HCT116 (cell line): ENCODE measurements at regions not wholly inside any gene's neighbourhood (a gene's known extent, or its start where the extent isn't known, plus 50 kb on each side); places are given as distances from the start of the nearest gene placed in this dataset.

Experiments used
- CTCF ChIP-seq, 3 experiments: fragments of 200-600 bp in 1 of 3; sonication (generic) in 1 of 3; IDR thresholded peaks in 2 of 3; conservative IDR thresholded peaks in 1 of 3; 2 replicates each; pipeline ENCODE4 v1.5.1; 2012 to 2017; ENCODE audit warnings: low read depth in 2 of 3, low read length in 2 of 3, antibody characterized with exemption in 1 of 3, borderline replicate concordance in 1 of 3, control low read depth in 1 of 3, mild to moderate bottlenecking in 1 of 3, mixed read lengths in 1 of 3, mixed run types in 1 of 3, moderate library complexity in 1 of 3; ENCODE audit not compliant: insufficient read depth in 1 of 3
- EZH2phosphoT487 ChIP-seq: fragments of 200-600 bp; IDR thresholded peaks from 2 replicates; pipeline ENCODE4 v1.6.1; 2018; ENCODE audit warnings: antibody characterized with exemption, borderline replicate concordance
- YY1 ChIP-seq: IDR thresholded peaks from 2 replicates; pipeline ENCODE4 v1.6.1; 2011; ENCODE audit warnings: low read length, low read depth, moderate library complexity, mild to moderate bottlenecking; ENCODE audit not compliant: insufficient replicate concordance; ENCODE audit errors: extremely low read depth
- ZNF274 ChIP-seq: fragments of 200-500 bp; sonication (Bioruptor generic); IDR thresholded peaks from 2 replicates; pipeline ENCODE4 v1.6.1; 2014; ENCODE audit warnings: mild to moderate bottlenecking, low read depth, low read length, inconsistent platforms

- no peak for TF ChIP-seq CTCF (IDR thresholded peaks at IDR 0.05 in 2 of 3, conservative IDR thresholded peaks at IDR 0.05 in 1 of 3; ENCODE audit: borderline replicate concordance in 1 of 3, insufficient read depth in 1 of 3, low read depth in 2 of 3, low read length in 2 of 3)
- no peak for TF ChIP-seq ZNF274
- no peak for TF ChIP-seq YY1
- no peak for TF ChIP-seq EZH2phosphoT487
Observed at GRCh38 chr16:56102183-56102686, 89.1 kb upstream of the GNAO1 start.
